ENCODE measurements at regions not wholly inside any gene's neighbourhood (a gene's known extent, or its start where the extent isn't known, plus 50 kb on each side); places are given as distances from the start of the nearest gene placed in this dataset.
A peak's percentile ranks its signal among the peaks of the same experiment; 100 is the strongest.

DNA sequence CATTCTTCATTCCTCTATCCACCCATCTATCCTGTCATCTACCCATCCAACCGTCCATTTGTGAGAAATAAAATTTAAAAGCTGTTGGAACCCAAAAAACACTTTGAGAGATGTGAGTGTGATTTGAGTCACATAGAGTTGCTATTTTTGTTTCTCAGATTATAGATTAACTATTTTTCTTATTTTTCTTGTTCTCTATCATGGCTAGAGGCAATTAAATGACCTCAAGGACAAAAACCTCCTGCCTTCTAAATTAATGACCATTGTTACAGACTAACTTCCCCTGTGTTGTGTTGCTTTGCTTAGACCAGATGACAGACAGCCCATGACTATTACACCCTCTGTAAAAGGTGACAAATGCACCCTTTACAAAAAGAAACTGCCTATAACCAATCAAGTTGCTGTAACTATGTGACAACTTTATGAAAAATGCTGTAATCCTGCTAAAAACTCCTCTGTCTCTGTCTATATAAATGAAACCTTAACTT is 207.9 kb upstream of the CXCR4 start:
- TF ChIP-seq, protein P1, sequence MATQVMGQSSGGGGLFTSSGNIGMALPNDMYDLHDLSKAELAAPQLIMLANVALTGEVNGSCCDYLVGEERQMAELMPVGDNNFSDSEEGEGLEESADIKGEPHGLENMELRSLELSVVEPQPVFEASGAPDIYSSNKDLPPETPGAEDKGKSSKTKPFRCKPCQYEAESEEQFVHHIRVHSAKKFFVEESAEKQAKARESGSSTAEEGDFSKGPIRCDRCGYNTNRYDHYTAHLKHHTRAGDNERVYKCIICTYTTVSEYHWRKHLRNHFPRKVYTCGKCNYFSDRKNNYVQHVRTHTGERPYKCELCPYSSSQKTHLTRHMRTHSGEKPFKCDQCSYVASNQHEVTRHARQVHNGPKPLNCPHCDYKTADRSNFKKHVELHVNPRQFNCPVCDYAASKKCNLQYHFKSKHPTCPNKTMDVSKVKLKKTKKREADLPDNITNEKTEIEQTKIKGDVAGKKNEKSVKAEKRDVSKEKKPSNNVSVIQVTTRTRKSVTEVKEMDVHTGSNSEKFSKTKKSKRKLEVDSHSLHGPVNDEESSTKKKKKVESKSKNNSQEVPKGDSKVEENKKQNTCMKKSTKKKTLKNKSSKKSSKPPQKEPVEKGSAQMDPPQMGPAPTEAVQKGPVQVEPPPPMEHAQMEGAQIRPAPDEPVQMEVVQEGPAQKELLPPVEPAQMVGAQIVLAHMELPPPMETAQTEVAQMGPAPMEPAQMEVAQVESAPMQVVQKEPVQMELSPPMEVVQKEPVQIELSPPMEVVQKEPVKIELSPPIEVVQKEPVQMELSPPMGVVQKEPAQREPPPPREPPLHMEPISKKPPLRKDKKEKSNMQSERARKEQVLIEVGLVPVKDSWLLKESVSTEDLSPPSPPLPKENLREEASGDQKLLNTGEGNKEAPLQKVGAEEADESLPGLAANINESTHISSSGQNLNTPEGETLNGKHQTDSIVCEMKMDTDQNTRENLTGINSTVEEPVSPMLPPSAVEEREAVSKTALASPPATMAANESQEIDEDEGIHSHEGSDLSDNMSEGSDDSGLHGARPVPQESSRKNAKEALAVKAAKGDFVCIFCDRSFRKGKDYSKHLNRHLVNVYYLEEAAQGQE (IDR thresholded peaks at IDR 0.05; ENCODE audit: insufficient replicate concordance, low read depth), result no peak
- TF ChIP-seq SPI1 (IDR thresholded peaks at IDR 0.05; ENCODE audit: borderline replicate concordance, low read depth) (no peak), POLR2AphosphoS5 (IDR thresholded peaks at IDR 0.05; ENCODE audit: low read depth) (no peak), CTCF (IDR thresholded peaks at IDR 0.05; ENCODE audit: insufficient read depth, low read length) (no peak)
- H3K4me3 ChIP-seq (replicated peaks; ENCODE audit: insufficient read depth, low read length), result no peak overlapping the region
- no peak for DNase-seq (ENCODE audit: low read depth in 1 of 2, low spot score in 1 of 2)
- no peaks in the 10 kb centered on the region for H3K27me3 ChIP-seq (ENCODE audit: insufficient read depth, poor library complexity, severe bottlenecking)
- no peak overlapping the region; the same call in 1 of the 2 replicates for H3K27ac ChIP-seq (replicated peaks)

DNA sequence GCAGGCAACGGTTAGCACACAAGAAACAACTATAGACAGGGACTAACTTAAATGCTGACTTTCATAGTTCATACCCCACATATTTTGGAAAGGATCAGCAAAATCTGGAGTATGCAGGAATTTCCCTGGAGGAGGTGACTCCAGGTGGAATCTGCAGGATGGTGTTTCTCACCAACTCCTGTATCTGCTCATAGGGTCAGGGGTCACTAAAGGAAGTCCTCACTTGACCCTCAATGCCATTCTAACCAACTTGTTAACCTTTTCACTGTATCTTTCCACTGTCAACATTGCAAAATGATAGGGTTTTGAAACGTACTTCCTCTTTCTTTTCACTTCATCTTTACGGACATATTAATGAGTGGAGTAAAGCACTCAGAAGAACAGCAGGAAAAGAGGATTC is 207.0 kb upstream of the CXCR4 start:
- Histone ChIP-seq H3K4me3 (replicated peaks; ENCODE audit: insufficient read depth, low read length) (no peak overlapping the region), H3K27ac (replicated peaks) (peak overlapping the region; percentile 55), H3K27me3 (ENCODE audit: insufficient read depth, poor library complexity, severe bottlenecking) (no peaks in the 10 kb centered on the region)
- TF ChIP-seq SPI1 (IDR thresholded peaks at IDR 0.05; ENCODE audit: borderline replicate concordance, low read depth), result peak; percentile 89
- no peak for TF ChIP-seq GABPA (IDR thresholded peaks at IDR 0.05; ENCODE audit: low read depth)
- no peak for TF ChIP-seq CTCF (IDR thresholded peaks at IDR 0.05; ENCODE audit: insufficient read depth, low read length)
- TF ChIP-seq, protein P1 (IDR thresholded peaks at IDR 0.05; ENCODE audit: insufficient replicate concordance, low read depth), result no peak
- peak; percentile 54; the same call in 1 of the 2 replicates for TF ChIP-seq POLR2AphosphoS5 (IDR thresholded peaks at IDR 0.05; ENCODE audit: low read depth)
- DNase-seq (ENCODE audit: low read depth in 1 of 2, low spot score in 1 of 2), result peak; percentile 72 to 78

DNA sequence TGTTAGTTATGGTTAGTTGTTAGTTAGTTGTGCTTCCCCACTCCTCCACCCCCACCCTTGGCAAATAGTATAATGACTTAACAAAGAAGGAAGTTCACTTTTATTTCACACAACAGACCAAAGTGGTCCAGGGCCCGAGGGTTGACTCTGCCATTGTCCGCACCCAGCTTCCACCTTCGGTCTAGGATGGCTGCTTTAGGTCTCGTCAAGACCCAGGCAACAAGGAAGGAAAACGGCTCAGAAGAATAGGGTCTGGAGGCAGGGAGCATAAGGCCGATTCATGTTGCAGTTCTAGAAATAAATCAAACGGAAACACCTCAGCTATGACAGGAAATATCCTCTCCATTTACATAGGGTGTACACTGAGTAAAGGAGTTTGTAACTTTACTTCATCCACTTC is 206.0 kb upstream of the CXCR4 start:
- Histone ChIP-seq H3K27me3 (ENCODE audit: insufficient read depth, poor library complexity, severe bottlenecking) (no peaks in the 10 kb centered on the region), H3K4me3 (replicated peaks; ENCODE audit: insufficient read depth, low read length) (no peak overlapping the region), H3K27ac (replicated peaks) (peak overlapping the region; percentile 51)
- peak in 1 of 2 experiments; percentile 19 for DNase-seq (ENCODE audit: low read depth in 1 of 2, low spot score in 1 of 2)
- TF ChIP-seq SPI1 (IDR thresholded peaks at IDR 0.05; ENCODE audit: borderline replicate concordance, low read depth), result no peak
- no peak for TF ChIP-seq GABPA (IDR thresholded peaks at IDR 0.05; ENCODE audit: low read depth)
- no peak for TF ChIP-seq CTCF (IDR thresholded peaks at IDR 0.05; ENCODE audit: insufficient read depth, low read length)
- TF ChIP-seq, protein P1 (IDR thresholded peaks at IDR 0.05; ENCODE audit: insufficient replicate concordance, low read depth), result no peak
- TF ChIP-seq POLR2AphosphoS5 (IDR thresholded peaks at IDR 0.05; ENCODE audit: low read depth), result no peak
